ENCODE measurements at regions not wholly inside any gene's neighbourhood (a gene's known extent, or its start where the extent isn't known, plus 50 kb on each side); places are given as distances from the start of the nearest gene placed in this dataset.
"Not testable (repeated sequence)": the region's sequence is repeated elsewhere in the genome, so short reads cannot be mapped to it uniquely, and the experiment has no call there.

- DNase-seq (ENCODE audit: low read depth in 4 of 4, low spot score in 1 of 4), result no peak
These were observed 302.3 kb upstream of the PLD5 start for GRCh38 chr1:242826701-242827336.

- no peak for DNase-seq (ENCODE audit: low read depth in 4 of 4, low spot score in 1 of 4)
These were observed 299.9 kb upstream of the PLD5 start for GRCh38 chr1:242824435-242824834.

- no peak for DNase-seq (ENCODE audit: low read depth in 4 of 4, low spot score in 1 of 4)
These were observed 289.1 kb upstream of the PLD5 start for GRCh38 chr1:242813490-242814091.

GRCh38 chr1:242811092-242811840 is 286.8 kb upstream of the PLD5 start:
- DNase-seq (ENCODE audit: low read depth in 4 of 4, low spot score in 1 of 4), result no peak

- no peak for DNase-seq (ENCODE audit: low read depth in 4 of 4, low spot score in 1 of 4)
These were observed 281.8 kb upstream of the PLD5 start for GRCh38 chr1:242806324-242806723.

- not testable (repeated sequence) for DNase-seq (ENCODE audit: low read depth in 4 of 4, low spot score in 1 of 4)
These were observed 280.9 kb upstream of the PLD5 start for GRCh38 chr1:242805360-242805759.

GRCh38 chr1:242802973-242803372 is 278.5 kb upstream of the PLD5 start:
- DNase-seq (ENCODE audit: low read depth in 4 of 4, low spot score in 1 of 4), result no peak

- DNase-seq (ENCODE audit: low read depth in 4 of 4, low spot score in 1 of 4), result no peak
These were observed 276.0 kb upstream of the PLD5 start for GRCh38 chr1:242800521-242800920.

GRCh38 chr1:242797856-242798255 is 273.4 kb upstream of the PLD5 start:
- no peak for DNase-seq (ENCODE audit: low read depth in 4 of 4, low spot score in 1 of 4)

GRCh38 chr1:242788771-242789170 is 264.3 kb upstream of the PLD5 start:
- DNase-seq (ENCODE audit: low read depth in 4 of 4, low spot score in 1 of 4), result no peak

- DNase-seq (ENCODE audit: low read depth in 4 of 4, low spot score in 1 of 4), result no peak
These were observed 263.5 kb upstream of the PLD5 start for GRCh38 chr1:242787968-242788367.

GRCh38 chr1:242784807-242785206 is 260.3 kb upstream of the PLD5 start:
- no peak for DNase-seq (ENCODE audit: low read depth in 4 of 4, low spot score in 1 of 4)

GRCh38 chr1:242784084-242784483 is 259.6 kb upstream of the PLD5 start:
- DNase-seq (ENCODE audit: low read depth in 4 of 4, low spot score in 1 of 4), result no peak

- no peak for DNase-seq (ENCODE audit: low read depth in 4 of 4, low spot score in 1 of 4)
These were observed 249.8 kb upstream of the PLD5 start for GRCh38 chr1:242774256-242774655.

- DNase-seq (ENCODE audit: low read depth in 4 of 4, low spot score in 1 of 4), result no peak
These were observed 245.9 kb upstream of the PLD5 start for GRCh38 chr1:242770366-242770765.

- no peak for DNase-seq (ENCODE audit: low read depth in 4 of 4, low spot score in 1 of 4)
These were observed 239.7 kb upstream of the PLD5 start for GRCh38 chr1:242764161-242764560.

GRCh38 chr1:242761556-242761955 is 237.1 kb upstream of the PLD5 start:
- no peak for DNase-seq (ENCODE audit: low read depth in 4 of 4, low spot score in 1 of 4)

GRCh38 chr1:242754926-242755325 is 230.4 kb upstream of the PLD5 start:
- DNase-seq (ENCODE audit: low read depth in 4 of 4, low spot score in 1 of 4), result no peak

GRCh38 chr1:242754125-242754524 is 229.6 kb upstream of the PLD5 start:
- no peak for DNase-seq (ENCODE audit: low read depth in 4 of 4, low spot score in 1 of 4)

- no peak for DNase-seq (ENCODE audit: low read depth in 4 of 4, low spot score in 1 of 4)
These were observed 222.7 kb upstream of the PLD5 start for GRCh38 chr1:242747233-242747632.

- no peak for DNase-seq (ENCODE audit: low read depth in 4 of 4, low spot score in 1 of 4)
These were observed 220.6 kb upstream of the PLD5 start for GRCh38 chr1:242745079-242745478.

- no peak for DNase-seq (ENCODE audit: low read depth in 4 of 4, low spot score in 1 of 4)
These were observed 219.7 kb upstream of the PLD5 start for GRCh38 chr1:242743983-242744780.
